ENCODE measurements at regions not wholly inside any gene's neighbourhood (a gene's known extent, or its start where the extent isn't known, plus 50 kb on each side); places are given as distances from the start of the nearest gene placed in this dataset.

DNA sequence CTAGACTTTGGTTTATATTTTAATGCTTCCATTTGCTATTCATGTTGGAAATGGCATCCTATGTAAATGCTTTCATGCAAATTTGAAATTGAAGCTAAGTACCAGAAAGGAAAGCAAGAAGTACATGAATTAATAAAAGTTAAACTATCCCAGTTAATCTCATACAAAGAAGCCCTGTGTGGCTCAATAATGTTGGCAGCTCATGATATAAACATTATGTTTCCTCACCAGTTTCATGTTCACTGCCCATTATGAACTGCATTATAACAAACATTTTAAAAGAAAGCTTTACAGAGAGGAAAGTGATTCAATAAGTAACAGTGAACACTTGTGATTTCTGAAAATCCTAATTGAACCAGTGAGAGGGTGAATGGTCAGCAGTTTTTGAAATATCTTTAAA, 62.9 kb upstream of the ROBO2 start:
- ChIA-PET POLR2A (no interaction called here), RAD21 (ENCODE audit: unreplicated experiment) (no interaction called here), CTCF (interaction anchor here (0.7 kb wide), 1 partner anchor 8 kb away, joined by 3 read pairs; no protein-coding TSS in a partner anchor), SMC1A (ENCODE audit: uncharacterized antibody, unreplicated experiment) (interaction anchor here (0.8 to 1.0 kb wide), 2 partner anchors 22 to 60 kb away, joined by 3 read pairs; no protein-coding TSS in a partner anchor)
- H3K27ac ChIP-seq (ENCODE audit: control insufficient read depth, insufficient read depth): no peak overlapping the region
- no peaks in the 10 kb centered on the region for H3K9me3 ChIP-seq (replicated peaks; ENCODE audit: control insufficient read depth, insufficient read depth, low read length)
- no peaks in the 10 kb centered on the region for H3K4me1 ChIP-seq (ENCODE audit: control insufficient read depth, insufficient read depth, low read length)
- in situ Hi-C loops (cut with MboI) (no loop called here), intact Hi-C loops (cut with micrococcal nuclease; ENCODE audit: unreplicated experiment) (no loop called here)
- no peaks in the 10 kb centered on the region for H3K36me3 ChIP-seq (ENCODE audit: control insufficient read depth in 2 of 2, insufficient read depth in 2 of 2, low read length in 1 of 2)
- no peaks in the 10 kb centered on the region for H4K20me1 ChIP-seq (ENCODE audit: control insufficient read depth, insufficient read depth)
- FAIRE-seq (no peak), ATAC-seq (no peak), DNase-seq (ENCODE audit: low read depth, low spot score) (no peak)
- H3K79me2 ChIP-seq (ENCODE audit: control insufficient read depth, insufficient read depth, low read length): no peaks in the 10 kb centered on the region
- H3K4me3 ChIP-seq: no peak overlapping the region
- H3K27me3 ChIP-seq (replicated peaks in 1 of 2; ENCODE audit: control insufficient read depth in 2 of 2, insufficient read depth in 2 of 2, low read length in 1 of 2): no peaks in the 10 kb centered on the region
- H3K4me2 ChIP-seq (ENCODE audit: control insufficient read depth, insufficient read depth): no peak overlapping the region
- no peak overlapping the region for H3K9ac ChIP-seq (ENCODE audit: control insufficient read depth, insufficient read depth, low read length)
- no TSS peak for BruUV-seq (replicated peaks)
- no peak for TF ChIP-seq BRCA1 (IDR thresholded peaks at IDR 0.05; ENCODE audit: low read depth, low read length)
- no peak for TF ChIP-seq MTA3 (IDR thresholded peaks at IDR 0.05; ENCODE audit: borderline replicate concordance, low read length)
- no peak for TF ChIP-seq RFX5 (IDR thresholded peaks at IDR 0.05; ENCODE audit: low read depth, low read length)
- TF ChIP-seq GATAD2B (conservative IDR thresholded peaks at IDR 0.05; ENCODE audit: low read depth): no peak
- TF ChIP-seq ZNF274 (IDR thresholded peaks at IDR 0.05; ENCODE audit: insufficient read depth, insufficient read length): no peak
- no peak for TF ChIP-seq POU2F2 (IDR thresholded peaks at IDR 0.05; ENCODE audit: borderline replicate concordance, low read depth, low read length)
- no peak for TF ChIP-seq RCOR1 (conservative IDR thresholded peaks at IDR 0.05; ENCODE audit: low read depth, low read length)
- no peak for TF ChIP-seq SMC3 (IDR thresholded peaks at IDR 0.05; ENCODE audit: borderline replicate concordance, low read length)
- TF ChIP-seq RUNX3 (IDR thresholded peaks at IDR 0.05; ENCODE audit: low read length): no peak
- TF ChIP-seq ELK1 (IDR thresholded peaks at IDR 0.05; ENCODE audit: low read depth, low read length): no peak
- no peak for TF ChIP-seq CREB1 (IDR thresholded peaks at IDR 0.05; ENCODE audit: low read depth)
- no peak overlapping the region for H2AFZ ChIP-seq (ENCODE audit: control insufficient read depth, low read depth, low read length)
